K562 (cell line): ENCODE measurements at regions not wholly inside any gene's neighbourhood (a gene's known extent, or its start where the extent isn't known, plus 50 kb on each side); places are given as distances from the start of the nearest gene placed in this dataset.

Experiments
- ATAC-seq: fragments of 200-7000 bp; cut with Tn5 transposase; 3 replicates; pipeline ENCODE4 v1.9.1; 2020; ENCODE audit warnings: moderate library complexity
- BruUV-seq: library from RNA; stranded (reverse); fragments of 400-500 nt; replicated peaks from 2 replicates; lab custom pipeline; 2021; lab: Mats Ljungman, UMichigan
- CTCF ChIA-PET: fragments of 300-600 bp; formaldehyde crosslinking; extraction: SDS; loops from one replicate; lab custom pipeline; 2021; ENCODE audit warnings: low intra/inter-chr PET ratio; lab: Yijun Ruan, JAX
- POLR2A ChIA-PET: fragments of 300-600, 350-650 bp; sonication (Branson Sonifier 250); formaldehyde crosslinking; extraction: SDS; loops from one replicate; lab custom pipeline; 2021; ENCODE audit warnings: antibody characterized with exemption, inconsistent platforms; lab: Yijun Ruan, JAX
- DNase-seq, 4 experiments: peaks; one replicate each; pipeline versions ENCODE4 v3.0.0 to v3.0.0-alpha.2; 2011 to 2018; ENCODE audit warnings: low spot score in 3 of 4, mixed read lengths in 3 of 4; ENCODE audit errors: extremely low read depth in 1 of 4
- FAIRE-seq: peaks from 2 replicates; lab custom pipeline; 2011; peaks lifted over from hg19 to GRCh38; lab: Jason Lieb, UNC
- H2AFZ ChIP-seq: 2 replicates; pipeline ENCODE4 v1.6.0; 2011; ENCODE audit warnings: low read depth, low read length, control low read depth, inconsistent platforms
- H3K27ac ChIP-seq: fragments of 200-600 bp; 3 replicates; pipeline ENCODE4 v1.8.0; 2011; ENCODE audit warnings: low read depth, mild to moderate bottlenecking, control low read depth, inconsistent platforms, low read length, moderate library complexity, mixed read lengths; ENCODE audit errors: extremely low read depth
- H3K27me3 ChIP-seq, 2 experiments: fragments of 300-600 bp in 1 of 2; 2 replicates in 1 of 2; 3 replicates in 1 of 2; pipeline versions ENCODE4 v1.6.0 to v1.8.0; 2011; ENCODE audit warnings: inconsistent platforms in 2 of 2, low read length in 2 of 2, mild to moderate bottlenecking in 1 of 2, mixed read lengths in 1 of 2, moderate library complexity in 1 of 2; ENCODE audit not compliant: control insufficient read depth in 2 of 2, insufficient read depth in 2 of 2
- H3K36me3 ChIP-seq: fragments of 300-600 bp; 3 replicates; pipeline ENCODE4 v1.8.0; 2011; ENCODE audit warnings: mild to moderate bottlenecking, low read length, inconsistent platforms; ENCODE audit not compliant: control insufficient read depth, insufficient read depth
- H3K4me1 ChIP-seq, 2 experiments: fragments of 200-600 bp in 1 of 2; replicated peaks in 1 of 2; 2 replicates in 1 of 2; 3 replicates in 1 of 2; pipeline versions ENCODE4 v1.5.1 to v1.8.0; 2011; ENCODE audit warnings: inconsistent platforms in 2 of 2, low read length in 2 of 2, mild to moderate bottlenecking in 1 of 2, mixed read lengths in 1 of 2, moderate library complexity in 1 of 2; ENCODE audit not compliant: control insufficient read depth in 2 of 2, insufficient read depth in 2 of 2
- H3K4me2 ChIP-seq: 2 replicates; pipeline ENCODE4 v1.6.1; 2011; ENCODE audit warnings: low read length, control low read depth, inconsistent platforms, mixed read lengths; ENCODE audit not compliant: insufficient read depth
- H3K4me3 ChIP-seq: fragments of 200-600 bp; sonication (generic), shearing (Covaris generic); 2 replicates; pipeline ENCODE4 v1.5.1; 2016; ENCODE audit warnings: control low read depth, inconsistent platforms
- H3K79me2 ChIP-seq: fragments of 200-600 bp; 3 replicates; pipeline ENCODE4 v1.8.0; 2011; ENCODE audit warnings: low read length, inconsistent platforms; ENCODE audit not compliant: control insufficient read depth, insufficient read depth
- H3K9ac ChIP-seq, 2 experiments: 2 replicates each; pipeline versions ENCODE4 v1.6.0 to v1.6.1; 2011; ENCODE audit warnings: low read depth in 2 of 2, low read length in 2 of 2, control low read depth in 1 of 2, inconsistent platforms in 1 of 2, mild to moderate bottlenecking in 1 of 2, mixed read lengths in 1 of 2; ENCODE audit not compliant: insufficient read depth in 1 of 2
- H3K9me1 ChIP-seq: one replicate; pipeline ENCODE4 v1.6.0; 2011; ENCODE audit warnings: inconsistent platforms, mild to moderate bottlenecking, low read length, moderate library complexity; ENCODE audit not compliant: control insufficient read depth, insufficient read depth
- H3K9me3 ChIP-seq: replicated peaks from 2 replicates; pipeline ENCODE4 v1.5.1; 2011; ENCODE audit warnings: low read depth, low read length, inconsistent platforms; ENCODE audit not compliant: control insufficient read depth, insufficient read depth
- H4K20me1 ChIP-seq: replicated peaks from 2 replicates; pipeline ENCODE4 v1.6.1; 2011; ENCODE audit warnings: low read length, inconsistent platforms, mixed read lengths; ENCODE audit not compliant: control insufficient read depth, insufficient read depth
- ATF7 ChIP-seq: fragments of 450-650 bp; IDR thresholded peaks from 2 replicates; pipeline ENCODE4 v1.7.1; 2014; ENCODE audit warnings: mild to moderate bottlenecking, moderate library complexity
- BRF1 ChIP-seq: IDR thresholded peaks from 3 replicates; pipeline ENCODE4 v1.6.1; 2011; ENCODE audit warnings: borderline replicate concordance, mild to moderate bottlenecking; ENCODE audit not compliant: insufficient read length; ENCODE audit errors: extremely low read depth
- CBX1 ChIP-seq: sonication (generic); IDR thresholded peaks from 2 replicates; pipeline ENCODE4 v1.6.1; 2016; ENCODE audit warnings: antibody characterized with exemption, low read depth, mild to moderate bottlenecking
- ERF ChIP-seq: fragments of 450-650 bp; formaldehyde crosslinking; IDR thresholded peaks from 2 replicates; pipeline ENCODE4 v1.4.0; 2020; ENCODE audit warnings: mild to moderate bottlenecking, mixed read lengths
- SRF ChIP-seq, 2 experiments: fragments of 250-450, 450-650 bp in 1 of 2; sonication (Bioruptor Pico) in 1 of 2; sonication (generic) in 1 of 2; formaldehyde crosslinking; IDR thresholded peaks; 2 replicates each; pipeline versions ENCODE4 v1.5.0 to v1.5.1; 2020 to 2022; ENCODE audit warnings: mild to moderate bottlenecking in 1 of 2, missing genetic modification reagents in 1 of 2
- SRSF3 ChIP-seq: fragments of 200-400 bp; formaldehyde crosslinking; IDR thresholded peaks from 2 replicates; pipeline ENCODE4 v1.6.1; 2016; ENCODE audit warnings: mild to moderate bottlenecking, low read length, moderate library complexity; ENCODE audit not compliant: insufficient read depth
- THAP7 ChIP-seq: fragments of 250-450 bp; sonication (Bioruptor Pico); IDR thresholded peaks from 2 replicates; pipeline ENCODE4 v1.5.0; 2021
- ZBTB43 ChIP-seq: sonication (generic); formaldehyde crosslinking; IDR thresholded peaks from 2 replicates; pipeline ENCODE4 v1.8.0; 2023; ENCODE audit warnings: mild to moderate bottlenecking, missing genetic modification reagents
- ZNF134 ChIP-seq: fragments of 250-450 bp; sonication (Bioruptor Pico); conservative IDR thresholded peaks from 2 replicates; pipeline ENCODE4 v1.4.0; 2020
- ZNF140 ChIP-seq: fragments of 250-450 bp; sonication (Bioruptor Pico); IDR thresholded peaks from 2 replicates; pipeline ENCODE4 v1.8.0; 2021; ENCODE audit warnings: moderate library complexity, mild to moderate bottlenecking, inconsistent platforms
- in situ Hi-C: fragments of 300-500 bp; cut with MboI; formaldehyde crosslinking; loops from 4 replicates; pipeline ENCODE4 v1.15.0; 2018; ENCODE audit warnings: inconsistent platforms, mixed read lengths
- intact Hi-C: fragments of 100-400 bp; cut with micrococcal nuclease; formaldehyde crosslinking; loops from 2 replicates; pipeline ENCODE4 v1.14.2; 2022

GRCh38 chr2:147273628-147274027 lies 571.2 kb upstream of the ACVR2A start (continued):
- TF ChIP-seq ATF7 (no peak), ZBTB43 (CRISPR knock-in tag) (no peak), SRSF3 (no peak), ZNF140 (CRISPR knock-in tag) (no peak), SRF (CRISPR knock-in tag; IDR thresholded peaks at IDR 0.05) (no peak), ERF (CRISPR knock-in tag) (no peak)
- TF ChIP-seq, all 486 proteins: peak for 0

GRCh38 chr2:147273106-147273505 lies 571.7 kb upstream of the ACVR2A start:
- H3K27ac ChIP-seq = no peak overlapping the region
- in situ Hi-C loops (no loop called here), intact Hi-C loops (no loop called here)
- DNase-seq (no peak), FAIRE-seq (no peak), ATAC-seq (no peak)
- no peak overlapping the region for H3K4me3 ChIP-seq
- TF ChIP-seq ZNF134 (CRISPR knock-in tag) (no peak), THAP7 (CRISPR knock-in tag) (no peak), BRF1 (no peak), CBX1 (no peak)
- POLR2A ChIA-PET = no interaction called here
- no peaks in the 10 kb centered on the region for H3K36me3 ChIP-seq
- H3K79me2 ChIP-seq = no peaks in the 10 kb centered on the region
- H3K4me2 ChIP-seq = no peak overlapping the region
- no TSS peak for BruUV-seq
- H3K4me1 ChIP-seq = no peaks in the 10 kb centered on the region
- H3K27me3 ChIP-seq = no peaks in the 10 kb centered on the region
- no peaks in the 10 kb centered on the region for H4K20me1 ChIP-seq
- H3K9me1 ChIP-seq = no peaks in the 10 kb centered on the region
- no peak overlapping the region for H3K9ac ChIP-seq
- no peaks in the 10 kb centered on the region for H3K9me3 ChIP-seq
- CTCF ChIA-PET = no interaction called here
- no peak overlapping the region for H2AFZ ChIP-seq
